ENCODE measurements at regions not wholly inside any gene's neighbourhood (a gene's known extent, or its start where the extent isn't known, plus 50 kb on each side); places are given as distances from the start of the nearest gene placed in this dataset.

GRCh38 chr2:156038021-156038420, 294.5 kb downstream of the NR4A2 start:
- TF ChIP-seq CTCF (conservative IDR thresholded peaks at IDR 0.05 in 1 of 2, IDR thresholded peaks at IDR 0.05 in 1 of 2; ENCODE audit: low read depth in 1 of 2, low read length in 2 of 2): no peak
- TF ChIP-seq EZH2 (IDR thresholded peaks at IDR 0.05; ENCODE audit: low read length, missing control alignments): no peak

All from fibroblast of lung (primary cell).